ENCODE measurements at regions not wholly inside any gene's neighbourhood (a gene's known extent, or its start where the extent isn't known, plus 50 kb on each side); places are given as distances from the start of the nearest gene placed in this dataset.
"Not testable (repeated sequence)": the region's sequence is repeated elsewhere in the genome, so short reads cannot be mapped to it uniquely, and the experiment has no call there.

GRCh38 chr15:56553486-56553885 lies 88.5 kb upstream of the MNS1 start:
- H3K9me3 ChIP-seq: no peaks in the 10 kb centered on the region
- DNase-seq: no peak
- WGBS (ENCODE audit: low lambda C conversion rate): 23% methylated on average over 1 of the region's 1 CpG
- H3K79me2 ChIP-seq (ENCODE audit: insufficient read depth): no peaks in the 10 kb centered on the region
- H3K9ac ChIP-seq: no peak overlapping the region
- no peaks in the 10 kb centered on the region for H3K4me1 ChIP-seq (ENCODE audit: control insufficient read depth in 1 of 2, insufficient read depth in 2 of 2, low read depth in 1 of 2, low read length in 1 of 2)
- H3K27me3 ChIP-seq (ENCODE audit: insufficient read depth): no peaks in the 10 kb centered on the region
- H2AFZ ChIP-seq (ENCODE audit: low read depth): no peak overlapping the region
- H3F3A ChIP-seq (replicated peaks; ENCODE audit: insufficient read depth): no peaks in the 10 kb centered on the region
- no peak overlapping the region for H3K27ac ChIP-seq (ENCODE audit: low read depth in 2 of 2, low read length in 1 of 2)
- H3K4me2 ChIP-seq: no peak overlapping the region
- H3K36me3 ChIP-seq (replicated peaks in 1 of 2; ENCODE audit: control insufficient read depth in 1 of 2, insufficient read depth in 2 of 2, low read length in 1 of 2): no peaks in the 10 kb centered on the region
- no peaks in the 10 kb centered on the region for H4K20me1 ChIP-seq (ENCODE audit: insufficient read depth)
- CTCF ChIA-PET: no interaction called here
- POLR2A ChIA-PET: no interaction called here
- H3K4me3 ChIP-seq (ENCODE audit: low read depth in 2 of 2, low read length in 1 of 2): no peak overlapping the region
- TF ChIP-seq EZH2phosphoT487 (IDR thresholded peaks at IDR 0.05; ENCODE audit: borderline replicate concordance, low read depth) (no peak), RAD21 (IDR thresholded peaks at IDR 0.05; ENCODE audit: low read length) (no peak), FOSL2 (IDR thresholded peaks at IDR 0.05; ENCODE audit: borderline replicate concordance, low read depth) (no peak), MAX (IDR thresholded peaks at IDR 0.05; ENCODE audit: low read depth) (no peak), RCOR1 (IDR thresholded peaks at IDR 0.05; ENCODE audit: low read length) (no peak), EP300 (IDR thresholded peaks at IDR 0.05; ENCODE audit: borderline replicate concordance in 1 of 2, low read depth in 1 of 2, low read length in 1 of 2) (no peak), GABPA (IDR thresholded peaks at IDR 0.05; ENCODE audit: low read depth) (no peak)
- no peaks in the 10 kb centered on the region for H3K9me2 ChIP-seq

- Histone ChIP-seq H3K9ac (no peak overlapping the region), H3K36me3 (replicated peaks in 1 of 2; ENCODE audit: control insufficient read depth in 1 of 2, insufficient read depth in 2 of 2, low read length in 1 of 2) (no peaks in the 10 kb centered on the region), H3K27ac (ENCODE audit: low read depth in 2 of 2, low read length in 1 of 2) (no peak overlapping the region), H3K9me2 (no peaks in the 10 kb centered on the region), H3K79me2 (ENCODE audit: insufficient read depth) (no peaks in the 10 kb centered on the region), H3F3A (replicated peaks; ENCODE audit: insufficient read depth) (no peaks in the 10 kb centered on the region), H2AFZ (ENCODE audit: low read depth) (no peak overlapping the region), H3K4me2 (no peak overlapping the region), H4K20me1 (ENCODE audit: insufficient read depth) (no peaks in the 10 kb centered on the region), H3K9me3 (no peaks in the 10 kb centered on the region), H3K27me3 (ENCODE audit: insufficient read depth) (no peaks in the 10 kb centered on the region), H3K4me3 (ENCODE audit: low read depth in 2 of 2, low read length in 1 of 2) (no peak overlapping the region), H3K4me1 (ENCODE audit: control insufficient read depth in 1 of 2, insufficient read depth in 2 of 2, low read depth in 1 of 2, low read length in 1 of 2) (no peaks in the 10 kb centered on the region)
- TF ChIP-seq ZBTB33 (IDR thresholded peaks at IDR 0.05; ENCODE audit: borderline replicate concordance, low read depth) (no peak), FOXM1 (IDR thresholded peaks at IDR 0.05; ENCODE audit: low read depth) (no peak), POLR2AphosphoS5 (IDR thresholded peaks at IDR 0.05; ENCODE audit: low read depth, low read length) (no peak), USF1 (IDR thresholded peaks at IDR 0.05; ENCODE audit: borderline replicate concordance, low read depth) (no peak)
- CTCF ChIA-PET: no interaction called here
- DNase-seq: no peak
- 13% methylated on average over 1 of the region's 1 CpG for WGBS (ENCODE audit: low lambda C conversion rate)
- POLR2A ChIA-PET: no interaction called here
Measured at GRCh38 chr15:56552659-56553058, 87.7 kb upstream of the MNS1 start.

- H3K4me3 ChIP-seq (ENCODE audit: low read depth in 2 of 2, low read length in 1 of 2); H3K9me2 ChIP-seq; H4K20me1 ChIP-seq (ENCODE audit: insufficient read depth); H3K36me3 ChIP-seq (replicated peaks in 1 of 2; ENCODE audit: control insufficient read depth in 1 of 2, insufficient read depth in 2 of 2, low read length in 1 of 2); H3K9me3 ChIP-seq; POLR2A ChIA-PET; CTCF ChIA-PET; H3K4me1 ChIP-seq (ENCODE audit: control insufficient read depth in 1 of 2, insufficient read depth in 2 of 2, low read depth in 1 of 2, low read length in 1 of 2); H3F3A ChIP-seq (replicated peaks; ENCODE audit: insufficient read depth); H3K9ac ChIP-seq; DNase-seq; H3K4me2 ChIP-seq; H3K79me2 ChIP-seq (ENCODE audit: insufficient read depth); H3K27me3 ChIP-seq (ENCODE audit: insufficient read depth); H3K27ac ChIP-seq (ENCODE audit: low read depth in 2 of 2, low read length in 1 of 2); H2AFZ ChIP-seq (ENCODE audit: low read depth): not testable (repeated sequence)
- WGBS (ENCODE audit: low lambda C conversion rate): 74% methylated on average over 9 of the region's 24 CpGs
Measured at GRCh38 chr15:56540570-56540969, 75.6 kb upstream of the MNS1 start.

GRCh38 chr15:56540157-56540556 lies 75.2 kb upstream of the MNS1 start:
- 76% methylated on average over 18 of the region's 22 CpGs for WGBS (ENCODE audit: low lambda C conversion rate)
- DNase-seq; H4K20me1 ChIP-seq (ENCODE audit: insufficient read depth); H3K27me3 ChIP-seq (ENCODE audit: insufficient read depth); H3K9ac ChIP-seq; H3K4me3 ChIP-seq (ENCODE audit: low read depth in 2 of 2, low read length in 1 of 2); H3K27ac ChIP-seq (ENCODE audit: low read depth in 2 of 2, low read length in 1 of 2); H3K4me1 ChIP-seq (ENCODE audit: control insufficient read depth in 1 of 2, insufficient read depth in 2 of 2, low read depth in 1 of 2, low read length in 1 of 2); POLR2A ChIA-PET; H2AFZ ChIP-seq (ENCODE audit: low read depth); H3K9me2 ChIP-seq; H3F3A ChIP-seq (replicated peaks; ENCODE audit: insufficient read depth); H3K9me3 ChIP-seq; CTCF ChIA-PET; H3K4me2 ChIP-seq; H3K36me3 ChIP-seq (replicated peaks in 1 of 2; ENCODE audit: control insufficient read depth in 1 of 2, insufficient read depth in 2 of 2, low read length in 1 of 2); H3K79me2 ChIP-seq (ENCODE audit: insufficient read depth): not testable (repeated sequence)
